ENCODE measurements at regions not wholly inside any gene's neighbourhood (a gene's known extent, or its start where the extent isn't known, plus 50 kb on each side); places are given as distances from the start of the nearest gene placed in this dataset.

GRCh38 chr7:10913457-10913856 lies 60.2 kb upstream of the PHF14 start:
- TF ChIP-seq ZNF140 (tag by site-specific recombination; IDR thresholded peaks at IDR 0.05) (no peak), ZNF239 (tag by site-specific recombination; IDR thresholded peaks at IDR 0.05) (no peak), ZNF704 (tag by site-specific recombination; IDR thresholded peaks at IDR 0.05) (no peak), ELK4 (IDR thresholded peaks at IDR 0.05; ENCODE audit: borderline replicate concordance, low read depth, low read length) (no peak), ZBTB10 (tag by site-specific recombination; IDR thresholded peaks at IDR 0.05) (no peak), ZNF530 (tag by site-specific recombination; IDR thresholded peaks at IDR 0.05; ENCODE audit: low read depth) (no peak), ZNF76 (tag by site-specific recombination; IDR thresholded peaks at IDR 0.05; ENCODE audit: borderline replicate concordance, low read depth) (no peak), KLF10 (tag by site-specific recombination; IDR thresholded peaks at IDR 0.05) (no peak)
- TF ChIP-seq, protein P1, sequence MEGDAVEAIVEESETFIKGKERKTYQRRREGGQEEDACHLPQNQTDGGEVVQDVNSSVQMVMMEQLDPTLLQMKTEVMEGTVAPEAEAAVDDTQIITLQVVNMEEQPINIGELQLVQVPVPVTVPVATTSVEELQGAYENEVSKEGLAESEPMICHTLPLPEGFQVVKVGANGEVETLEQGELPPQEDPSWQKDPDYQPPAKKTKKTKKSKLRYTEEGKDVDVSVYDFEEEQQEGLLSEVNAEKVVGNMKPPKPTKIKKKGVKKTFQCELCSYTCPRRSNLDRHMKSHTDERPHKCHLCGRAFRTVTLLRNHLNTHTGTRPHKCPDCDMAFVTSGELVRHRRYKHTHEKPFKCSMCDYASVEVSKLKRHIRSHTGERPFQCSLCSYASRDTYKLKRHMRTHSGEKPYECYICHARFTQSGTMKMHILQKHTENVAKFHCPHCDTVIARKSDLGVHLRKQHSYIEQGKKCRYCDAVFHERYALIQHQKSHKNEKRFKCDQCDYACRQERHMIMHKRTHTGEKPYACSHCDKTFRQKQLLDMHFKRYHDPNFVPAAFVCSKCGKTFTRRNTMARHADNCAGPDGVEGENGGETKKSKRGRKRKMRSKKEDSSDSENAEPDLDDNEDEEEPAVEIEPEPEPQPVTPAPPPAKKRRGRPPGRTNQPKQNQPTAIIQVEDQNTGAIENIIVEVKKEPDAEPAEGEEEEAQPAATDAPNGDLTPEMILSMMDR (tag by site-specific recombination; IDR thresholded peaks at IDR 0.05): no peak

All from HEK293 (cell line).